B cell (primary cell): ENCODE measurements at regions not wholly inside any gene's neighbourhood (a gene's known extent, or its start where the extent isn't known, plus 50 kb on each side); places are given as distances from the start of the nearest gene placed in this dataset.

Experiments
- ATAC-seq: fragments of 200-7000 bp; cut with Tn5 transposase; one replicate; pipeline ENCODE4 v1.10.0; 2021; ENCODE audit warnings: low read depth, mild to moderate bottlenecking, moderate number of reproducible peaks, moderate library complexity
- CTCF ChIA-PET: fragments of 350-600 bp; sonication (Branson Sonifier 250); formaldehyde crosslinking; loops from one replicate; lab custom pipeline; 2021; ENCODE audit warnings: antibody characterized with exemption, inconsistent platforms; lab: Charles Lee
- POLR2A ChIA-PET: fragments of 350-600 bp; sonication (Branson Sonifier 250); formaldehyde crosslinking; loops from one replicate; lab custom pipeline; 2021; ENCODE audit warnings: antibody characterized with exemption; lab: Charles Lee
- DNase-seq: peaks from one replicate; pipeline ENCODE4 v3.0.0; 2013
- H2AFZ ChIP-seq: 2 replicates; pipeline ENCODE4 v1.6.1; 2012; ENCODE audit warnings: mild to moderate bottlenecking, low read depth, low read length; ENCODE audit not compliant: insufficient read depth, poor library complexity, severe bottlenecking
- H3K27ac ChIP-seq, 2 donors: 1 replicate in 1 of 2; 2 replicates in 1 of 2; pipeline ENCODE4 v1.5.1; 2012 to 2013; ENCODE audit warnings: low read length in 2 of 2, mild to moderate bottlenecking in 2 of 2, moderate library complexity in 1 of 2
- H3K27me3 ChIP-seq, 4 experiments: fragments of 200-600 bp in 1 of 4; sonication (generic) in 1 of 4; replicated peaks in 1 of 4; 1 replicate in 2 of 4; 2 replicates in 2 of 4; pipeline versions ENCODE4 v1.6.1 to v1.7.0; 2013 to 2016; ENCODE audit warnings: low read length in 3 of 4, mild to moderate bottlenecking in 2 of 4, mixed read lengths in 1 of 4, moderate library complexity in 1 of 4; ENCODE audit not compliant: insufficient read depth in 4 of 4, control insufficient read depth in 3 of 4; ENCODE audit errors: control extremely low read depth in 1 of 4
- H3K36me3 ChIP-seq, 2 experiments: replicated peaks in 1 of 2; 1 replicate in 1 of 2; 2 replicates in 1 of 2; pipeline versions ENCODE4 v1.6.1 to v1.7.1; 2013; ENCODE audit warnings: low read length in 1 of 2; ENCODE audit not compliant: insufficient read depth in 2 of 2, control insufficient read depth in 1 of 2; ENCODE audit errors: control extremely low read depth in 1 of 2, extremely low read depth in 1 of 2
- H3K4me1 ChIP-seq, 2 donors: fragments of 200-600 bp in 1 of 2; sonication (generic) in 1 of 2; 1 replicate in 1 of 2; 2 replicates in 1 of 2; pipeline versions ENCODE4 v1.5.1 to v1.6.1; 2013 to 2017; ENCODE audit warnings: low read length in 2 of 2; ENCODE audit not compliant: control insufficient read depth in 2 of 2, insufficient read depth in 2 of 2
- H3K4me2 ChIP-seq: replicated peaks from 2 replicates; pipeline ENCODE3; 2012; ENCODE audit warnings: mild to moderate bottlenecking, low read depth, low read length; ENCODE audit not compliant: poor library complexity, severe bottlenecking
- H3K4me3 ChIP-seq, 5 experiments: fragments of 200-600 bp in 1 of 5; sonication (generic) in 1 of 5; 1 replicate in 3 of 5; 2 replicates in 2 of 5; pipeline versions ENCODE4 v1.5.1 to v1.7.0; 2011 to 2016; ENCODE audit warnings: low read length in 4 of 5, mild to moderate bottlenecking in 4 of 5, low read depth in 2 of 5, control low read depth in 1 of 5, moderate library complexity in 1 of 5; ENCODE audit not compliant: insufficient read depth in 1 of 5; ENCODE audit errors: control extremely low read depth in 1 of 5, extremely low read depth in 1 of 5
- H3K79me2 ChIP-seq: fragments of 200-600 bp; sonication (generic); one replicate; pipeline ENCODE4 v1.6.0; 2016; ENCODE audit warnings: low read length; ENCODE audit not compliant: control insufficient read depth, insufficient read depth
- H3K9ac ChIP-seq: fragments of 200-600 bp; sonication (generic); 2 replicates; pipeline ENCODE4 v1.6.1; 2017; ENCODE audit warnings: mild to moderate bottlenecking, low read length, moderate library complexity
- H3K9me3 ChIP-seq, 3 donors: one replicate each; pipeline versions ENCODE4 v1.6.1 to v1.7.1; 2013; ENCODE audit warnings: low read length in 2 of 3; ENCODE audit not compliant: control insufficient read depth in 2 of 3, insufficient read depth in 1 of 3; ENCODE audit errors: control extremely low read depth in 1 of 3
- H4K20me1 ChIP-seq: 2 replicates; pipeline ENCODE4 v1.6.0; 2012; ENCODE audit warnings: mild to moderate bottlenecking, low read length; ENCODE audit not compliant: insufficient read depth, control insufficient read depth, poor library complexity, severe bottlenecking
- H3K27ac Mint-ChIP-seq: one replicate; pipeline ENCODE4 v1.8.0; 2021; ENCODE audit warnings: mixed read lengths
- H3K27me3 Mint-ChIP-seq: one replicate; pipeline ENCODE4 v1.8.0; 2021; ENCODE audit warnings: mixed read lengths
- H3K4me1 Mint-ChIP-seq: one replicate; pipeline ENCODE4 v1.8.0; 2021; ENCODE audit warnings: mixed read lengths
- H3K4me3 Mint-ChIP-seq: one replicate; pipeline ENCODE4 v1.8.0; 2021; ENCODE audit warnings: mixed read lengths
- H3K9me3 Mint-ChIP-seq: one replicate; pipeline ENCODE4 v1.8.0; 2022; ENCODE audit warnings: mixed read lengths; ENCODE audit not compliant: insufficient read depth
- CTCF ChIP-seq: fragments of 200-600 bp; IDR thresholded peaks from one replicate; pipeline ENCODE4 v1.8.0; 2022; ENCODE audit warnings: antibody characterized with exemption, mild to moderate bottlenecking
- EZH2 ChIP-seq: IDR thresholded peaks from 2 replicates; pipeline ENCODE4 v1.6.1; 2012; ENCODE audit warnings: borderline replicate concordance, low read depth, mild to moderate bottlenecking, moderate library complexity, low read length; ENCODE audit not compliant: insufficient read depth, poor library complexity, severe bottlenecking
- WGBS: methylation state at CpG from one replicate; pipeline ENCODE4 v1.1.5; 2013; ENCODE audit warnings: missing lambda C conversion rate; ENCODE audit not compliant: insufficient coverage; 5-methylcytosine and 5-hydroxymethylcytosine counted together
- intact Hi-C: fragments of 100-400 bp; cut with micrococcal nuclease; formaldehyde crosslinking; loops from one replicate; pipeline ENCODE4 v1.10.0; 2022

- no peak for ATAC-seq
- no peaks in the 10 kb centered on the region for H4K20me1 ChIP-seq
Measured at GRCh38 chr13:44092078-44092970, 212.6 kb downstream of the LACC1 start.

More at GRCh38 chr13:44092078-44092970, 212.6 kb downstream of the LACC1 start:
- Histone ChIP-seq H3K9me3 (no peaks in the 10 kb centered on the region), H2AFZ (no peak overlapping the region), H3K27ac (no peak overlapping the region), H3K4me1 (peaks cover 9 to 10% of the 10 kb centered on the region in 2 donors), H3K36me3 (no peaks in the 10 kb centered on the region), H3K9ac (no peak overlapping the region), H3K79me2 (no peaks in the 10 kb centered on the region), H3K4me2 (no peak overlapping the region), H3K27me3 (no peaks in the 10 kb centered on the region), H3K4me3 (no peak overlapping the region)
- peaks cover 8% of the 10 kb centered on the region for H3K4me1 Mint-ChIP-seq
- no peak for DNase-seq
- ChIA-PET CTCF (no interaction called here), POLR2A (no interaction called here)
- no peak overlapping the region for H3K4me3 Mint-ChIP-seq
- WGBS, result 67% methylated on average over 1 of the region's 4 CpGs
- intact Hi-C loops, result no loop called here
- no peaks in the 10 kb centered on the region for H3K9me3 Mint-ChIP-seq
- no peak overlapping the region for H3K27ac Mint-ChIP-seq
- peaks cover 16% of the 10 kb centered on the region for H3K27me3 Mint-ChIP-seq
- TF ChIP-seq CTCF (no peak), EZH2 (no peak)
